Daoy (cell line): ENCODE measurements at regions not wholly inside any gene's neighbourhood (a gene's known extent, or its start where the extent isn't known, plus 50 kb on each side); places are given as distances from the start of the nearest gene placed in this dataset.
"Not testable (repeated sequence)": the region's sequence is repeated elsewhere in the genome, so short reads cannot be mapped to it uniquely, and the experiment has no call there.

ENCODE experiments used
- DNase-seq: peaks from one replicate; pipeline ENCODE4 v3.0.0-alpha.2; 2015; ENCODE audit warnings: low read depth

GRCh38 chr7:119100611-119101258, 876.2 kb downstream of the ANKRD7 start:
- not testable (repeated sequence) for DNase-seq

- DNase-seq, result no peak
Observed at GRCh38 chr7:119102291-119102690, 877.8 kb downstream of the ANKRD7 start.

GRCh38 chr7:119105381-119105780, 880.9 kb downstream of the ANKRD7 start:
- no peak for DNase-seq

- no peak for DNase-seq
Observed at GRCh38 chr7:119123326-119123725, 898.8 kb downstream of the ANKRD7 start.

GRCh38 chr7:119127706-119128105, 903.2 kb downstream of the ANKRD7 start:
- no peak for DNase-seq

- no peak for DNase-seq
Observed at GRCh38 chr7:119132436-119132835, 907.9 kb downstream of the ANKRD7 start.

GRCh38 chr7:119167431-119167830, 942.9 kb downstream of the ANKRD7 start:
- DNase-seq, result no peak

GRCh38 chr7:119172043-119172442, 947.5 kb downstream of the ANKRD7 start:
- DNase-seq, result no peak

GRCh38 chr7:119175911-119176627, 951.6 kb downstream of the ANKRD7 start:
- DNase-seq, result peak; percentile 15

GRCh38 chr7:119177863-119178262, 953.4 kb downstream of the ANKRD7 start:
- no peak for DNase-seq

GRCh38 chr7:119184124-119184788, 959.8 kb downstream of the ANKRD7 start:
- no peak for DNase-seq

GRCh38 chr7:119196183-119196582, 971.7 kb downstream of the ANKRD7 start:
- DNase-seq, result no peak

GRCh38 chr7:119197172-119197876, 972.8 kb downstream of the ANKRD7 start:
- no peak for DNase-seq

GRCh38 chr7:119197877-119198527, 973.5 kb downstream of the ANKRD7 start:
- peak; percentile 9 for DNase-seq

- DNase-seq, result no peak
Observed at GRCh38 chr7:119219663-119220062, 995.2 kb downstream of the ANKRD7 start.

GRCh38 chr7:119223930-119224329, 999.4 kb downstream of the ANKRD7 start:
- no peak for DNase-seq

- no peak for DNase-seq
Observed at GRCh38 chr7:119228482-119228881, 1004.0 kb downstream of the ANKRD7 start.

GRCh38 chr7:119232091-119232490, 1007.6 kb downstream of the ANKRD7 start:
- no peak for DNase-seq

- no peak for DNase-seq
Observed at GRCh38 chr7:119233015-119233414, 1008.5 kb downstream of the ANKRD7 start.

- no peak for DNase-seq
Observed at GRCh38 chr7:119252962-119253361, 1020.0 kb upstream of the KCND2 start.

GRCh38 chr7:119254742-119255141, 1018.2 kb upstream of the KCND2 start:
- DNase-seq, result no peak

- no peak for DNase-seq
Observed at GRCh38 chr7:119256001-119256400, 1017.0 kb upstream of the KCND2 start.
